ENCODE measurements at regions not wholly inside any gene's neighbourhood (a gene's known extent, or its start where the extent isn't known, plus 50 kb on each side); places are given as distances from the start of the nearest gene placed in this dataset.
"Not testable (repeated sequence)": the region's sequence is repeated elsewhere in the genome, so short reads cannot be mapped to it uniquely, and the experiment has no call there.

DNA sequence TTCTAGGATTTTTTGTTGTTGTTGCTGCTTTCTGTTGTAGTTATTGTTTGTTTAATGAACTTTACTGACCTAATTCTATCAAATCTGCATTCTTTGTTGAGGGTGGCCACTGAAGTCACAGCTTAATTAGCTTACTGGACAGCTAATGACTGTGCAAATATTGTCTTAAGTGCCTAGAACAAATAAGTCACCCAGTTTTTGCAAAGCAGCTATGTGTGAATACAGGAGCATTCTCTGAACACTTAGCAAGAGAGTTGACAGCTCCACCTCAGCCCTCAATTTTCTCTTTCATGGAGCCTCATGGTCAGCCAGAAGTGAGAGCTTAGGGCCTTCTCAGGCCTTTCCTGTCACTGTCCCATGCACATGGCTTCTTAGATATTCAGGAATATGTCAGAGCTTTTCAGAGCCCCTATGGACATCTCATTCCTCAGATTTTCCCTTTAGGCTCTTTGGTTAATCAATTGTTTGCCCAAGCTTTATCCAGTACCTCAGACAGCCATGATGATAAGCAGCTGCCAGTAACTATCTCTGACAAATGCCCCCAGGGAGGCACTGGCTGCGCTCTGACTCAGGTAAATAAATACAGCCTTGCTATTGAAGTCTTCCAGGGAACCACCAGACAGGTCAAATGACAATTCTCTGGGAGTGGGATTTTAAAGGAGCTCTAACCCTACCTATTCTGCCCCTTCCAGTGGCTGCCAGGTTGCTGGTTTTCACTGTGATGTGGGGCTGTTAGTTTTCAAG is 241.4 kb upstream of the IL12B start:
- DNase-seq (ENCODE audit: insufficient read length, low spot score) (no peak), FAIRE-seq (no peak)

DNA sequence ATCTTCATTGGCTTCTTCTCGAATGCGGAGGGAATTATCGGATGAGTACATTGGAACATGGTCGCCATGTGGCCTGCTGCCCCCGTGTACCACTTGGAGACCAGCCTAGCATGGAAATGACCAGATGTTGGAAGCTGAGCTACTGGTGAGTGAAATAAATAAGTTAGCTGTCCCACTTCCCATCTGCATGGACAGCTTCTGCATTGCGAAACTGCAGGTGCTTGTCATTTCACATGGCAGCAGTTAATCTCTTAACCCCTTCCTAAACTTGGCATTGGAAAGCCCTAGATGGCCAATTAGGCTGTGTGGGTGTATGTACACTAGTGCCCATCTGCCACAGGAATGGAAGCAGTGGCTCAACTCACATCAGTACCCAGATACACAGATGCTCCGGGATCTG is 246.6 kb upstream of the IL12B start:
- FAIRE-seq (no peak), DNase-seq (ENCODE audit: insufficient read length, low spot score) (no peak)

DNA sequence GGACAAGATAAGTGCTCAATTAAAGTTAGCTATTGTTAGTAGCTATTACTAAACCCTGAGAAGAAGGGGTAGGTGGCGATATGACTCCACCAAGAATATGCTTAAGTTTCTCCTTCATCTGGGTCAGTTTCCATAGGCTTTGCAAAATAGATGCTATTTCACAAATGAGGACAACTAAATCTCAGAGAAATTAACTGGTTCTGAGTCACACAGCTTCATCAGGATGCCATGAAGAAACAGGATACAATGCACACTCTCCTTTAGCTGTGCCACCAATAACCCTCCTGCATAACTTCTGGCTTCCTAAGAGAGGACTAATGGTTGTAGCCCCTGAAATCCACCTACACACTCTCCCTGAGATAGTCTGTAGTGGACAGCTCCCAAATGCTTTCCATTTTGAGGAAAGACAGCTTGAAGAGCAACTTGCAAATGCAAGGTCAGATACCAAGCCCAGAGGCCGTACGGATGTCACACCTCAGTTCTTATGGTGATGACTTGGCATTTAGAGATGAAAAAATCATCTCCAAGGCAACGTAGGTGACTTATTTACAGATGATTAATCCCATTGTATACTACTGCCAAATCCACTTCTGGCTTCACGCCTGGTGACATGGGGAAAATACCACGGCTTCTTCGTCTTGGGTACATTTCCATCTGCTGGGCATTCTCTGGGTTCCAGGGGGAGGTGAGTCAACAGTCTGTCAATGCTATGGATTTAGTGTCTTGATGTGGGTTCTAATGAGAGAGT is 251.4 kb upstream of the IL12B start:
- DNase-seq (ENCODE audit: insufficient read length, low spot score), result no peak

DNA sequence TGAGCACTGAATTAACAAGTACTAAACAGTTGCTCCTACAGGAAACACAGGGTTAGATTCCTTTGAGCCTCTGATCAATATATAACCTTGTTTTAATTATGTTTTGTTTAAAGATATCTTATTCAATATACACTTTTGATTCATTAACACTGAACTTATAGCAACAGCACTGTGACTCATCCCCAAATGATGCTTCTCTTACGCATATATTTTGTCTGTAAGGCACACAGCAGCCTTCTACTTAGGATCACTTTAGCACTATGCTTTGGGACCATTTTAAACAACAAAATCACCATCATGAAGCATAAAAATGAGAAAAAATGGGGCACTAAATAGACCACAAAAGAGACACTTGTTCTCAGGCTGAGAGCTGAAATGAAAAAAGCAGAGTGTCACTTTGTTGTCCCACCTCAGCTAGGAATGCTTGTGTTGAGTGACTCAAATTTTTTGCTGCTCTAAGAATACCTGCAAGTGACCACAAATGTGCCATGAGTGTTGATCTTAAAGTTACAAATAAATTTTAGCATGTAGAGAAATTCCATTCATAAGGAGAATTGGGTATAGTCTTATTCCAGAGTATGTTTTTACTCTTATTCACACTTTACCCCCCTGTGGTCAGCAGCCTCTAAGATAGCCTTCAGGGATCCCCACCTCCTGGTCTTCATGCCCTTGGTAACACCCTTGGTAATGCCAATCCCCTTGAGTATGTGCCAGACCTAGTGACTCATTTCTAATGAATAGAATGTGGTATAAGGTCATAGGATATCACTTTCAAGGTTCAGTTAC is 252.7 kb upstream of the IL12B start:
- DNase-seq (ENCODE audit: insufficient read length, low spot score) (no peak), FAIRE-seq (no peak)

More for the DNA sequence above, 251.4 kb upstream of the IL12B start:
- no peak for FAIRE-seq

DNA sequence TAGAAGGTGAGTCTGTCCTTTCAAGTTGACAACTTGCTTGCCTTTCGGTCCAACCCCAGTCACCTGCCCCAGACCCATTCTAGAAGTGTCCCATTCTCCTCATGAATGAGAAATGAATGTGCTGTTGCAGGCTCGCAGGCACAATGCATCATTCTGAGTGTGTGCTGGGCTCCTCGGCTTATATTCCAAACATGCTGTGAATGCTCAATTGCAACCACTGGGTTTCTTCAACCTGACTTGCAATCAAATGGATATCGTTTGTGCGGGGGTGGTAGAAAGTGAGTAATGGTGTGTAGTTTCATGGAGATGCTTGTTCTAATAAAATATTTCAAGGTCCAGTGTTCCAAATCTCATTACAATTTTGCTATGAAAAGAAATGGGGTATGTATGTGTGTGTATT is 256.6 kb upstream of the IL12B start:
- no peak for DNase-seq (ENCODE audit: insufficient read length, low spot score)
- FAIRE-seq, result no peak

DNA sequence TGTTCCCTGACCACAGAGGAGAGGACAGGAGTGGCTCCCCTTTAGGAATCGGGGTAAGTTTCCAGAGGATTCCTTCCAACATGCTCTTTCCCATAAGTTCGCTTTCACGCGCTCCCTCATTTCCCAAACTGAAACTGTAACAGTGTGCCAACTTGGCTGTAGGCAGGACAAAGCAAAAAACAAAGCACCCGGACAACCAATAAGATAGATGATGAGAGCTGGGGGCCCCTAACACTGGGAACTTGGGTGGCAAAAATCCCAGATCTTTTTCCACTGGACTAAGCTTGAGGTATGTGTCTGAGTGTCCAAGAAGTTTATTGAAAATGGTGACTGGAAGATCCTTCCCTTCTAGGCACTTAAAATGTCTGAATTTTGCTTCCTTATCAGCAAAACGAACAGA is 258.7 kb upstream of the IL12B start:
- no peak for FAIRE-seq
- no peak for DNase-seq (ENCODE audit: insufficient read length, low spot score)

DNA sequence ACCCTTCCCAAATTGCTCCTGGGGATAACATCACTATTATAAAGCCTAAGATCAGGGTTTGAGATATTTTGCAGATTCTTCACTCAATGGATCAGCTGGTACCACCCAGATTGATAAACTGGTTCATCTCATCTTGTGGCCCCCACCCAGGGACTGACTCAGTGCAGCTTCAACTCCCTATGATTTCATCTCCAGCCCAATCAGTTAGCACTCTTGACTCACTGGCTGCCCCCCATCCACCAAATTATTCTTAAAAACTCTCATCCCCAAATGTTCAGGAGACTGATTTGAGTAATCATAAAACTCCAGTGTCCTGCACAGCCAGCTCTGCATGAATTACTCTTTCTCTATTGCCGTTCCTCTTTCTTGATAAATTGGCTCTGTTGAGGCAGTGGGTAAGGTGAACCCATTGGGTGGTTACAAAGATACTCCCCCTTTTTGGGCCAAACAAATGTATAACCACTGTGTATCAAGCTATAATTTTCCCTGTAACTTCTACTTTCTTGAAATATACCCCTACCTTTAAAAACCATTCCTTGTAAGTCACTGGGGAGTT is 263.3 kb upstream of the IL12B start:
- FAIRE-seq (no peak), DNase-seq (ENCODE audit: insufficient read length, low spot score) (no peak)

DNA sequence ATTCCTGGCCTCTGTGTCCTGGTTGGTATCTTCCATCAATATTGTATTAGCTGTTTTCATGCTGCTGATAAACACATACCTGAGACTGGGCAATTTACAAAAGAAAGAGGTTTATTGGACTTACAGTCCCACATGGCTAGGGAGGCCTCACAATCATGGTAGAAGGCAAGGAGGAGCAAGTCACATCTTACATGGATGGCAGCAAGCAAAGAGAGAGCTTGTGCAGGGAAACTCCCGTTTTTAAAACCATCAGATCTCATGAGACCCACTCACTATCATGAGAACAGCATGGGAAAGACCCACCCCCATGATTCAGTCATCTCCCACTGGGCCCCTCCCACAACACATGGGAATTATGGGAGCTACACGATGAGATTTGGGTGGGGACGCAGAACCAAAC is 265.3 kb upstream of the IL12B start:
- FAIRE-seq; DNase-seq (ENCODE audit: insufficient read length, low spot score): not testable (repeated sequence)

DNA sequence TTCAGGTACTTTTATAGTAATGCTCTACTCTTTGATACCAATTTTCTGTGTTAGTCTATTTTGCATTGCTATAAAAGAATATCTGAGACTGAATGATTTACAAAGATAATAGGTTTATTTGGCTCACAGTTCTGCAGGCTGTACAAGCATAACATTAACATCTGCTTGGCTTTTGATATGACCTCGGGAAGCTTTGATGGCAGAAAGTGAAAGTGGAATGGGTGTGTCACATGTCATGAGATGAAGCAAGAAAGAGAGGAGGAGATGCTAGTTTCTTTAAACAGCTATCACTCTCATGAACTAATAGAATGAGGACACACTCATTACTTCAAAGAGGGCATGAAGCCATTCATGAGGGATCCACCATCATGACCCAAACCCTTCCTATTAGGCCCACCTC is 270.9 kb upstream of the IL12B start:
- FAIRE-seq (no peak), DNase-seq (ENCODE audit: insufficient read length, low spot score) (no peak)

DNA sequence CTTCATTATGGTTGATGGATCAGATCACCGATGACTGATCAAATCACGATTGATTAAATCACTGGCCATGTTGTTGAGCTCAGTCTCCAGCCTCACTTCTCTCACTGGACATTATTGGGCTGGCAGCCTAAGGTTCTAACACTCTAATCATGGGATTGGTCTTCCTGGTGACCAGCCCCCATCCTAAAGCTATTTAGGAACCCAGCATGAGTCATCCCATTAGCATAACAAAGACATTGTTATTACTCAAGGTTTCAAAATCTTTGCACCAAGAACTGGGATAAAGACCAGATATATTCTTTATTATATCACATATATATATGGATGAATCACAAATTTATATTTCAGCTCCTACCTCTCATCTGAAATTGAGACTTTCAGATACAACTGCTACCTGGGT is 272.1 kb upstream of the IL12B start:
- FAIRE-seq (no peak), DNase-seq (ENCODE audit: insufficient read length, low spot score) (no peak)

DNA sequence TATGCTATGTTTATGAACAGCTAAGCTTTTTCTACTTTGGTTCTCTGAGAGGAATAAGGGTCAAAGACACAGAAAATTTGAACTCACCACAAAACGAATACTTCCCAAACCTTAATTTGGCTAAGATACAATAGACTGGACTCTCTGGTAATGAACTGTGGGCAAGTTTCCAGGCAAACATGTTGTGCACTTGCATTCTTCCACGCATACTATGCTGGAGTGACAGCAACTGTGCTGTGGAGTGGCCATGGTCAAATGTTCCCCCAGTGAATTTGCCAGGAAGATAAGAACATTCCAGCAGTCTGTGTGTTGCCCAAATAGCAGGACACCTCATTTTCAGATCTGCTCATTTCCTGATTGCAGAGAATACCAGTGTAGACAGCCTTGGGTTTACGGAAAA is 275.3 kb upstream of the IL12B start:
- FAIRE-seq, result no peak
- DNase-seq (ENCODE audit: insufficient read length, low spot score), result no peak

DNA sequence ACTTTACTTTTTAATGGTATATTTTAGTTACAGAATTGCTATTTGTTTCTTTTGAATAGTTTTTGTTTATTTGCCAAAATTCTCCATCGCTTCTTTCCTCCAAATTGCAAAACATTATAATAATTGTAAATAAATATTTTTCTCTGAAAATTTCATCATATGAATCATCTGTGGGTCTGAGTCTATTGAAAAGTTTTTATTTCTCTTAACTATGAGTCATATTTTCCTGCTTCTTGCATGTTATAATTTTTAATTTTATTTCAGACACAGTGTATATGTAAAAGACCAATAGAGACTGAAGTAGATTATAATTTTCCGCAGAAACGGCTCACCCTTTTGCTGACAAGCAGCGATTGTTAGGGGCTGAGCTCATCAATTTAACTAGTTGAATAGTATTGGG is 279.1 kb upstream of the IL12B start:
- DNase-seq (ENCODE audit: insufficient read length, low spot score), result no peak
- FAIRE-seq, result no peak

DNA sequence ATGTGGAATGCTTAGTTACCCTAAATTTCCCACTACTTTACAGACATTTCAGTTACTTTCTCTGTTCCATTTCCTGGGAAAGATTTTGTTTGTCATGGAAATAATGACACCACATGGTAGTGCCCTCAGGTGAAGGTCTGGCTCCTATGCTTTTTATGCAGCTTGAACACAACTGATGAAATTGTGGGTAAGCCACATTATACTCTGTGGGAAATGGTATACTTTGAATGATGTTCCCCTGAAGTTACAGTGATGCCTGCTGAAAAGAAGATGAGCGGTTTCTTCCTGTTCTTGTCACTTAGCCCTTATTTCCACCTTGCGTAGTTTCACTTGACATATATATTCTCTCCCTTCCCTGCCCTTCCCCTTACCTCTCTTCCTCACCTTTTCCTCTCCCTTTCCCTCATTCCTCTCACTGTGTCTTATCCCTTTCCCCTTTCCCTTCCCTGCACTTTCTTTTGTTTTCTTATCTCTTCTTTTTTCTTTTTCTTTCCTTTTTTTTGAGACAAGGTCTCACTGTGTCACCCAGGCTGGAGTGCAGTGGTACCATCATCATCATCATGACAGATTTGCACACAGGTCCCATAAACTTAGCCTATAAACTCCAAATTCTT is 280.8 kb upstream of the IL12B start:
- FAIRE-seq, result no peak
- no peak for DNase-seq (ENCODE audit: insufficient read length, low spot score)

DNA sequence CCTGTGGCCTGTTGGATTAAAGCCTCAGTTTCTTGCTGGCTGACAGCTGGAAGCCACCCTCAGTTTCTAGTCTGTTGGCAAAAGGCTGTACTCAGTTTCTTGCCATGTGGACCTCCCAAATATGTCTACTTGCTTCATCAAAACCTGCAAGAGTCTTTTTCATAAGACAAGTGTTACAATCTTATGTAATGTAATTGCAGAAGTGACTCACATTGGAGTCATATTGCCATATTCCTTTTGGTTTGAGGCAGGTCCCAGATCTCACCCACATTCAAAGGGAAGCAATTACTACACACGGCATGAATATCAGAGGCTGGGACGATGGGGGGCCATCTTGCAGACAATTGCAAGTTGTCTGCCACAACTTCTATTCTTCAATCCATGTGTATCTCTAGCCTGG is 286.7 kb upstream of the IL12B start:
- DNase-seq (ENCODE audit: insufficient read length, low spot score), result no peak
- no peak for FAIRE-seq

DNA sequence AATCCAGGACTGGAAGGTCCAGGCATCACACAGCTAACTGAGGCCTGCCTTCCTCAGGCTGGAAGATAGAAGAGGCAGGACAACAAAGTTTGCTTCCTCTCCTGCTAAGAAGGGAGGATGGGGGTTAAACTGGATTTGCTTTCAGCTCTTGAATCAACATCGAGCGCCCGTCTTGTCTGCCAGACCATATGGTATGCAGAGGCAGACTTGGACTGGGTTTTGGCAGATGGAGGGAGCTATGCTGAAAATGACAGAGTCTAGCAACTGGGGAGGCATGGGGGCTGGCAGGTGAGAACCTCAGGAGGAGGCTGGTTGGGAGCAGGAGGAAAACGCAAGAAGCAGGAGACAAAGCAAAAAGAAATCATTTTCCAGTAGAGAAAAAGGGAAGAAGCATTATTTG is 289.5 kb upstream of the IL12B start:
- no peak for FAIRE-seq
- DNase-seq (ENCODE audit: insufficient read length, low spot score), result no peak

DNA sequence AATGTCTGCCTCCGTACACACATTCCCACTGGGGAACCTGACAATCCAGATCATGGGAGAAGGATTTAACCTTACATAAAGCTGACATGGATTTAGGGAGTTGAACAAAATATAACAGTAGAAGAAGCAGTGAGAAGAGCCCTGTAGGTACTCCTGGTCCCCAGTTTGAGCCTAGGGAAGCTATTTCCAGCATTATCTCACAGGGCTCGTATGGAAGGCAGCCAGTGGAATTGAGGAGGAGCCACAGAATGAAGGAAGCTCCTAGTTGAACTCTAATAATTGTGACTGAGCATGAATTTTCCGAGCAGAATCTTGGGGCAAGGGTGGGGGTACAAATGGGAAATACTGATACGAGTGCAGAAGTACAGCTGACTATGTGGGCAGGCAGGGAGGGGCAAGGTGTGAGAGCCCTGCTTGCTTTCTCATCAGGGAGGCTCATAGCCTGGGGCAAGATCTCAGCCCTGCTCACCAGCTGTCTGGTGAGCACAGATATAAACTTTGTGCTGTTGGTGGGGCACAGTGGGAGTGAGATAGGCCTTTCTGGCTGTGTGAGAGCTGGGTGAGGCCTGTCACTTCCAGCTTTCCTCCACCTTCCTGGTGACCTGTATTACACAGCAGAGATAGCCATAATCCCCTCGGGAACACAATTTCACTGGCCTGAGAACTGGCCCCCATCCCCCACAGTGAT is 290.7 kb upstream of the IL12B start:
- FAIRE-seq (no peak), DNase-seq (ENCODE audit: insufficient read length, low spot score) (no peak)

DNA sequence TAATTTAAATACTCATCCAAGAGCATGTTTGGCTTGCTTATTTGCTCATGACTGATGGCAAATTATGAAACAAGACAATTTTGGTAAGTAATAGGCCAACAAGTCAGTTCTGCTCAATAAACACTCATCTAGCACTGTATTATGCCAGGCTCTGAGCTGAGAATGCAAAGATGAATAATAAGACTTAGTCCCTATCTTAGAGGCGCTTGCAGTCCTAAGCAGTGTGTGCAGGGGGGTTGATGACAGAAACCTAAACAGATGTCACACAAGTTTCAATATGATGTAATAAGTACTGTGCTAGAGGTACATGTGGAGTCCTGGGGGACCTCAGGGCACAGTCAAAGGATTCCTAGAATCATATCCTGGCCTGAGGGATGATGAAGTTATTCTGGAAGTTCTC is 287.6 kb upstream of the ADRA1B start:
- no peak for DNase-seq (ENCODE audit: insufficient read length, low spot score)
- no peak for FAIRE-seq

DNA sequence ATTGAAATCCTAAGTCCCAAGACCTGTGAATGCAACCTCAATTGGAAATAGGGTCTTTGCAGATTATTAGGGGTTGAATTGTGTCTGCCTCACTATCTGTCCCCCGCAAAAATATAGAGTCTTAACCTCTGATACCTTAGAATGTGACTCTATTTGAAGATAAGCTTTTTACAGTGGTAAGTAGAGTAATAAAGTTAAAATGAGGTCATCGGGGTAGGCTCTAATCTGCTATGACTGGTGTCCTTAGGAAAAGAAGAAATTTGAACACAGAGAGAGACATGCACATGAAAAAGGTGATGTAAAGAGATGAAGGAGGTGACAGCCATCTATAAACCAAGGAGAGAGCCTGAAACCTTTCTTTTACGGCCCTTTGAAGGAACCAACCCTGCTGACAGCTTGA is 287.1 kb upstream of the ADRA1B start:
- no peak for FAIRE-seq
- DNase-seq (ENCODE audit: insufficient read length, low spot score), result no peak

DNA sequence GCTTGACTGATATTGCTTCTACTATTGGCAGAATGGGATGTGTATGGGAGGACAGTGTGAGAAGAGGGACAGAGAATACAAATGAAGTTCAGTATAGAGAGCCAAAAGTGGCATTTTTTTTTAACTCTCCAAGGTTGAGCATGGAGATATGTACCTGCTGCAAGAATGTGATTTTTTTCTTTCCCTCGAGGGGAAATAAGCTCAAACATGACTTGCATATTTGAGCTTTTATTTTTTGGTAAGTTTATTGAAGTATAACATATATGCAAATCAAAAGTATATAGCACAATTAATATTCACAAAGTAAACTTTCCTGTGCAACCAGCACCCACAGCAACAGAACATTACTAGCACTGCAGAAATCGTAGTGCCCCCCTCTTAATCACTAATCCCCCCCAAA is 285.7 kb upstream of the ADRA1B start:
- no peak for FAIRE-seq
- DNase-seq (ENCODE audit: insufficient read length, low spot score), result no peak

DNA sequence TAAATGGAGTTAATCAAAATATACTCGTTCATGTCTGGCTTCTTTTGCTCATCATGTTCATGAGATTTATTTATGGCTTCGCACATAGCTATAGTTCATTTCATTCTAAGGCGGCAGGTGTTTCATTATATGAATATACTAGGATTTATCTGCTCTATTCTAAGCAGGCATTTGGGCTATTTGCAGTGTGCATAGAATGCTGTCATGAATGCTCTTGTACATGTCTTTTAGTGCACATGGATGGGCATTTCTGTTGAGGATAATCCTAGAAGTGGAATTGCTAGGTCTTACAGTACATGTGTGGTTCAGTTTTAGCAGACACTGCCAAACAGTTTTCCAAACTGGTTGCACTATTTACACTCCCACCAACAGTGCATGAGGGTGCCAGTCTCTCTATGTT is 285.3 kb upstream of the ADRA1B start:
- FAIRE-seq (no peak), DNase-seq (ENCODE audit: insufficient read length, low spot score) (no peak)

Measured in GM19239 (cell line).